ENCODE measurements at regions not wholly inside any gene's neighbourhood (a gene's known extent, or its start where the extent isn't known, plus 50 kb on each side); places are given as distances from the start of the nearest gene placed in this dataset.

- TF ChIP-seq YY1 (IDR thresholded peaks at IDR 0.05; ENCODE audit: low read depth, low read length) (no peak), CTCF (IDR thresholded peaks at IDR 0.05; ENCODE audit: control extremely low read depth in 1 of 3, insufficient read depth in 1 of 3, low read depth in 1 of 3, low read length in 3 of 3) (no peak), POLR2A (IDR thresholded peaks at IDR 0.05; ENCODE audit: control extremely low read depth in 1 of 2, low read depth in 2 of 2, low read length in 2 of 2) (no peak), SIN3A (conservative IDR thresholded peaks at IDR 0.05 in 1 of 2, IDR thresholded peaks at IDR 0.05 in 1 of 2; ENCODE audit: low read depth in 1 of 2, low read length in 2 of 2) (no peak)
These were observed 57.1 kb upstream of the ANKFN1 start for GRCh38 chr17:56096026-56096810.
